Neural cell (in vitro differentiated cells): ENCODE measurements at regions not wholly inside any gene's neighbourhood (a gene's known extent, or its start where the extent isn't known, plus 50 kb on each side); places are given as distances from the start of the nearest gene placed in this dataset.

Source experiments
- H2AFZ ChIP-seq: fragments of 200-600, 300-800 bp; sonication (generic), shearing (Covaris generic); 2 replicates; pipeline ENCODE4 v1.6.0; 2014; ENCODE audit warnings: low read depth, mild to moderate bottlenecking, antibody characterized with exemption, low read length, moderate library complexity
- H3F3A ChIP-seq: fragments of 200-600 bp; shearing (Covaris generic); 2 replicates; pipeline ENCODE4 v1.6.1; 2016; ENCODE audit warnings: mild to moderate bottlenecking, moderate library complexity, mixed read lengths, antibody characterized with exemption, low read length; ENCODE audit not compliant: insufficient read depth, poor library complexity, severe bottlenecking
- H3K27ac ChIP-seq: fragments of 200-600, 300-800 bp; sonication (generic), shearing (Covaris generic); 2 replicates; pipeline ENCODE4 v1.5.1; 2014; ENCODE audit warnings: mild to moderate bottlenecking, low read length, moderate library complexity
- H3K27me3 ChIP-seq: fragments of 300-800, 200-600 bp; sonication (generic), shearing (Covaris generic); 2 replicates; pipeline ENCODE4 v1.6.0; 2014; ENCODE audit warnings: mild to moderate bottlenecking, low read depth, low read length, moderate library complexity; ENCODE audit not compliant: insufficient read depth
- H3K36me3 ChIP-seq: fragments of 300-800, 200-600 bp; sonication (generic), shearing (Covaris generic); 2 replicates; pipeline ENCODE4 v1.5.1; 2014; ENCODE audit warnings: mild to moderate bottlenecking, antibody characterized with exemption, low read length, moderate library complexity; ENCODE audit not compliant: insufficient read depth
- H3K4me2 ChIP-seq: fragments of 300-800, 200-600 bp; sonication (generic), shearing (Covaris generic); 2 replicates; pipeline ENCODE4 v1.6.0; 2014; ENCODE audit warnings: mild to moderate bottlenecking, low read length
- H3K4me3 ChIP-seq: fragments of 300-800, 200-600 bp; sonication (generic), shearing (Covaris generic); 2 replicates; pipeline ENCODE4 v1.5.1; 2014; ENCODE audit warnings: mild to moderate bottlenecking, low read length, moderate library complexity
- H3K79me2 ChIP-seq: fragments of 200-600 bp; shearing (Covaris generic); replicated peaks from 2 replicates; pipeline ENCODE4 v1.6.0; 2014; ENCODE audit warnings: mild to moderate bottlenecking, low read length, moderate library complexity; ENCODE audit not compliant: insufficient read depth
- H3K9ac ChIP-seq: fragments of 300-800, 200-600 bp; sonication (generic), shearing (Covaris generic); 2 replicates; pipeline ENCODE4 v1.6.1; 2016; ENCODE audit warnings: mild to moderate bottlenecking, low read length, mixed read lengths
- H3K9me2 ChIP-seq: fragments of 200-600 bp; shearing (Covaris generic); 2 replicates; pipeline ENCODE4 v1.6.1; 2016; ENCODE audit warnings: mild to moderate bottlenecking, low read length, mixed read lengths; ENCODE audit not compliant: insufficient read depth
- H3K9me3 ChIP-seq: fragments of 200-600, 300-800 bp; sonication (generic), shearing (Covaris generic); 2 replicates; pipeline ENCODE4 v1.6.1; 2016; ENCODE audit warnings: mild to moderate bottlenecking, mixed run types, low read length, moderate library complexity, mixed read lengths
- H4K20me1 ChIP-seq: fragments of 200-600 bp; shearing (Covaris generic); 2 replicates; pipeline ENCODE4 v1.6.1; 2016; ENCODE audit warnings: mild to moderate bottlenecking, mixed run types; ENCODE audit not compliant: insufficient read depth
- EP300 ChIP-seq: fragments of 450-650 bp; conservative IDR thresholded peaks from 2 replicates; pipeline ENCODE4 v1.6.1; 2014; ENCODE audit warnings: antibody characterized with exemption, mild to moderate bottlenecking, moderate library complexity; ENCODE audit not compliant: poor library complexity, severe bottlenecking
- EZH2 ChIP-seq: fragments of 200-600, 300-800 bp; shearing (Covaris generic), sonication (generic); IDR thresholded peaks from 2 replicates; pipeline ENCODE4 v1.6.1; 2014; ENCODE audit warnings: antibody characterized with exemption, low read length, borderline replicate concordance, mild to moderate bottlenecking; ENCODE audit not compliant: insufficient read depth, poor library complexity, severe bottlenecking
- MXI1 ChIP-seq: fragments of 450-650 bp; conservative IDR thresholded peaks from 2 replicates; pipeline ENCODE4 v1.6.1; 2014; ENCODE audit warnings: antibody characterized with exemption, mild to moderate bottlenecking; ENCODE audit not compliant: poor library complexity, severe bottlenecking
- POLR2AphosphoS5 ChIP-seq: IDR thresholded peaks from 2 replicates; pipeline ENCODE4 v1.6.1; 2012
- RAD21 ChIP-seq: fragments of 450-650 bp; conservative IDR thresholded peaks from 2 replicates; pipeline ENCODE4 v1.6.1; 2014; ENCODE audit warnings: antibody characterized with exemption, mild to moderate bottlenecking, moderate library complexity
- SMC3 ChIP-seq: fragments of 450-650 bp; conservative IDR thresholded peaks from 2 replicates; pipeline ENCODE4 v1.6.1; 2014; ENCODE audit warnings: antibody characterized with exemption, mild to moderate bottlenecking, moderate library complexity; ENCODE audit not compliant: poor library complexity
- TAF1 ChIP-seq: IDR thresholded peaks from 2 replicates; pipeline ENCODE4 v1.6.1; 2012; ENCODE audit warnings: low read depth
- TF ChIP-seq, protein P1 (sequence below): IDR thresholded peaks from 2 replicates; pipeline ENCODE4 v1.6.1; 2012; ENCODE audit warnings: borderline replicate concordance
- TF ChIP-seq, protein P2 (sequence below): fragments of 450-650 bp; IDR thresholded peaks from 2 replicates; pipeline ENCODE4 v1.5.1; 2014; ENCODE audit warnings: antibody characterized with exemption, mild to moderate bottlenecking, moderate library complexity; ENCODE audit not compliant: poor library complexity, severe bottlenecking

GRCh38 chr9:99340281-99340680 lies 118.2 kb downstream of the SEC61B start:
- no peak overlapping the region for H3K27ac ChIP-seq
- H3K4me2 ChIP-seq = no peak overlapping the region
- H3F3A ChIP-seq = no peaks in the 10 kb centered on the region
- H2AFZ ChIP-seq = no peak overlapping the region
- no peaks in the 10 kb centered on the region for H3K9me2 ChIP-seq
- no peak overlapping the region for H3K4me3 ChIP-seq
- H3K9me3 ChIP-seq = no peaks in the 10 kb centered on the region
- no peaks in the 10 kb centered on the region for H3K27me3 ChIP-seq
- H3K79me2 ChIP-seq = no peaks in the 10 kb centered on the region
- no peaks in the 10 kb centered on the region for H4K20me1 ChIP-seq
- no peak overlapping the region for H3K9ac ChIP-seq
- TF ChIP-seq POLR2AphosphoS5 = no peak
- no peak for TF ChIP-seq EP300
- TF ChIP-seq, protein P1, sequence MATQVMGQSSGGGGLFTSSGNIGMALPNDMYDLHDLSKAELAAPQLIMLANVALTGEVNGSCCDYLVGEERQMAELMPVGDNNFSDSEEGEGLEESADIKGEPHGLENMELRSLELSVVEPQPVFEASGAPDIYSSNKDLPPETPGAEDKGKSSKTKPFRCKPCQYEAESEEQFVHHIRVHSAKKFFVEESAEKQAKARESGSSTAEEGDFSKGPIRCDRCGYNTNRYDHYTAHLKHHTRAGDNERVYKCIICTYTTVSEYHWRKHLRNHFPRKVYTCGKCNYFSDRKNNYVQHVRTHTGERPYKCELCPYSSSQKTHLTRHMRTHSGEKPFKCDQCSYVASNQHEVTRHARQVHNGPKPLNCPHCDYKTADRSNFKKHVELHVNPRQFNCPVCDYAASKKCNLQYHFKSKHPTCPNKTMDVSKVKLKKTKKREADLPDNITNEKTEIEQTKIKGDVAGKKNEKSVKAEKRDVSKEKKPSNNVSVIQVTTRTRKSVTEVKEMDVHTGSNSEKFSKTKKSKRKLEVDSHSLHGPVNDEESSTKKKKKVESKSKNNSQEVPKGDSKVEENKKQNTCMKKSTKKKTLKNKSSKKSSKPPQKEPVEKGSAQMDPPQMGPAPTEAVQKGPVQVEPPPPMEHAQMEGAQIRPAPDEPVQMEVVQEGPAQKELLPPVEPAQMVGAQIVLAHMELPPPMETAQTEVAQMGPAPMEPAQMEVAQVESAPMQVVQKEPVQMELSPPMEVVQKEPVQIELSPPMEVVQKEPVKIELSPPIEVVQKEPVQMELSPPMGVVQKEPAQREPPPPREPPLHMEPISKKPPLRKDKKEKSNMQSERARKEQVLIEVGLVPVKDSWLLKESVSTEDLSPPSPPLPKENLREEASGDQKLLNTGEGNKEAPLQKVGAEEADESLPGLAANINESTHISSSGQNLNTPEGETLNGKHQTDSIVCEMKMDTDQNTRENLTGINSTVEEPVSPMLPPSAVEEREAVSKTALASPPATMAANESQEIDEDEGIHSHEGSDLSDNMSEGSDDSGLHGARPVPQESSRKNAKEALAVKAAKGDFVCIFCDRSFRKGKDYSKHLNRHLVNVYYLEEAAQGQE = no peak
- H3K36me3 ChIP-seq = no peaks in the 10 kb centered on the region

DNA sequence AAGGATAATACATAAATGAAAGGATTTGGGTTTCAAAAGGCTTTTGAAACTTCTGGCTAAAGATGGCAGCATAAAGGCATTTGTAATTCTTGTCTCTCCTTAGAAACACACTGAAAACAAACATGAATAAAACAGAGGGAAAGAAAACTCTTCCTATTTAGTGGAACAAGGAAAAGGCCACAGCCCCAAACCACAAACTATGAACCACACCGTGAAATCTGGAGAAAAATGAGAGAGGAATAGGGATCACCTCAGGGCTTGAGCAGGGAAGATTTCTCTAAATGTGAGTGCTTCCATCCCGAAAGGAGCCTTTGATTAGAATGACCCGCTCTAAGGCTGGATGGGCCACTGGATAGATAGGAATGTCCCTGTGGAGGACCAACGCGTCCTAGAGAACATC lies 119.6 kb downstream of the SEC61B start:
- no peak overlapping the region for H3K4me2 ChIP-seq
- H3K9me3 ChIP-seq = no peaks in the 10 kb centered on the region
- H3K4me3 ChIP-seq = no peak overlapping the region
- TF ChIP-seq, protein P2, sequence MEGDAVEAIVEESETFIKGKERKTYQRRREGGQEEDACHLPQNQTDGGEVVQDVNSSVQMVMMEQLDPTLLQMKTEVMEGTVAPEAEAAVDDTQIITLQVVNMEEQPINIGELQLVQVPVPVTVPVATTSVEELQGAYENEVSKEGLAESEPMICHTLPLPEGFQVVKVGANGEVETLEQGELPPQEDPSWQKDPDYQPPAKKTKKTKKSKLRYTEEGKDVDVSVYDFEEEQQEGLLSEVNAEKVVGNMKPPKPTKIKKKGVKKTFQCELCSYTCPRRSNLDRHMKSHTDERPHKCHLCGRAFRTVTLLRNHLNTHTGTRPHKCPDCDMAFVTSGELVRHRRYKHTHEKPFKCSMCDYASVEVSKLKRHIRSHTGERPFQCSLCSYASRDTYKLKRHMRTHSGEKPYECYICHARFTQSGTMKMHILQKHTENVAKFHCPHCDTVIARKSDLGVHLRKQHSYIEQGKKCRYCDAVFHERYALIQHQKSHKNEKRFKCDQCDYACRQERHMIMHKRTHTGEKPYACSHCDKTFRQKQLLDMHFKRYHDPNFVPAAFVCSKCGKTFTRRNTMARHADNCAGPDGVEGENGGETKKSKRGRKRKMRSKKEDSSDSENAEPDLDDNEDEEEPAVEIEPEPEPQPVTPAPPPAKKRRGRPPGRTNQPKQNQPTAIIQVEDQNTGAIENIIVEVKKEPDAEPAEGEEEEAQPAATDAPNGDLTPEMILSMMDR = no peak
- TF ChIP-seq SMC3 (no peak), RAD21 (no peak), TAF1 (no peak), MXI1 (no peak), POLR2AphosphoS5 (no peak), EZH2 (no peak), EP300 (no peak)
- TF ChIP-seq, protein P1 = no peak
- H2AFZ ChIP-seq = no peak overlapping the region
- H3K27ac ChIP-seq = no peak overlapping the region
- no peaks in the 10 kb centered on the region for H3K79me2 ChIP-seq
- no peak overlapping the region for H3K9ac ChIP-seq
- H3K9me2 ChIP-seq = no peaks in the 10 kb centered on the region
- no peaks in the 10 kb centered on the region for H3F3A ChIP-seq
- no peaks in the 10 kb centered on the region for H4K20me1 ChIP-seq
- H3K36me3 ChIP-seq = no peaks in the 10 kb centered on the region
- H3K27me3 ChIP-seq = no peaks in the 10 kb centered on the region
